GM12874 (cell line): ENCODE measurements at regions not wholly inside any gene's neighbourhood (a gene's known extent, or its start where the extent isn't known, plus 50 kb on each side); places are given as distances from the start of the nearest gene placed in this dataset.

Experiments used
- CTCF ChIP-seq: IDR thresholded peaks from 2 replicates; pipeline ENCODE4 v1.5.1; 2011; ENCODE audit warnings: low read depth, mild to moderate bottlenecking, control low read depth, low read length, moderate library complexity; ENCODE audit not compliant: insufficient read depth

- no peak for TF ChIP-seq CTCF
Observed at GRCh38 chr12:66901138-66901932, 222.5 kb upstream of the GRIP1 start.

- no peak for TF ChIP-seq CTCF
Observed at GRCh38 chr12:66902020-66902419, 223.1 kb upstream of the GRIP1 start.

- TF ChIP-seq CTCF, result no peak
Observed at GRCh38 chr12:66903782-66904396, 225.0 kb upstream of the GRIP1 start.

- TF ChIP-seq CTCF, result no peak
Observed at GRCh38 chr12:66905201-66905600, 226.3 kb upstream of the GRIP1 start.

GRCh38 chr12:66910366-66910974 is 231.6 kb upstream of the GRIP1 start:
- no peak for TF ChIP-seq CTCF

- no peak for TF ChIP-seq CTCF
Observed at GRCh38 chr12:66915306-66915904, 236.5 kb upstream of the GRIP1 start.

- TF ChIP-seq CTCF, result no peak
Observed at GRCh38 chr12:66916189-66916588, 237.3 kb upstream of the GRIP1 start.
